ENCODE measurements at regions not wholly inside any gene's neighbourhood (a gene's known extent, or its start where the extent isn't known, plus 50 kb on each side); places are given as distances from the start of the nearest gene placed in this dataset.

GRCh38 chr12:107386569-107386968, 293.2 kb upstream of the CRY1 start:
- Histone ChIP-seq H3K4me1 (peaks cover 12% of the 10 kb centered on the region), H3K4me3 (no peak overlapping the region), H3K27me3 (no peaks in the 10 kb centered on the region), H3K9me3 (no peaks in the 10 kb centered on the region), H3K27ac (no peak overlapping the region), H3K36me3 (no peaks in the 10 kb centered on the region)
- TF ChIP-seq CTCF (IDR thresholded peaks at IDR 0.05) (no peak), POLR2AphosphoS5 (IDR thresholded peaks at IDR 0.05) (no peak), POLR2A (IDR thresholded peaks at IDR 0.05) (no peak), EP300 (IDR thresholded peaks at IDR 0.05) (no peak)
- WGBS: 76% methylated on average over 4 of the region's 4 CpGs
- no peak for DNase-seq (ENCODE audit: low spot score in 2 of 2)

GRCh38 chr12:107388263-107388662, 294.9 kb upstream of the CRY1 start:
- DNase-seq (ENCODE audit: low spot score in 2 of 2): no peak
- H3K27me3 ChIP-seq: no peaks in the 10 kb centered on the region
- H3K4me3 ChIP-seq: no peak overlapping the region
- 100% methylated on average over 1 of the region's 1 CpG for WGBS
- no peak overlapping the region for H3K27ac ChIP-seq
- H3K36me3 ChIP-seq: no peaks in the 10 kb centered on the region
- peaks cover 12% of the 10 kb centered on the region for H3K4me1 ChIP-seq
- no peaks in the 10 kb centered on the region for H3K9me3 ChIP-seq
- TF ChIP-seq EP300 (IDR thresholded peaks at IDR 0.05) (no peak), POLR2AphosphoS5 (IDR thresholded peaks at IDR 0.05) (no peak), CTCF (IDR thresholded peaks at IDR 0.05) (no peak), POLR2A (IDR thresholded peaks at IDR 0.05) (no peak)

GRCh38 chr12:107390414-107390813, 295.2 kb upstream of the PWP1 start:
- Histone ChIP-seq H3K27ac (no peak overlapping the region), H3K36me3 (no peaks in the 10 kb centered on the region), H3K4me3 (no peak overlapping the region), H3K27me3 (no peaks in the 10 kb centered on the region), H3K9me3 (no peaks in the 10 kb centered on the region), H3K4me1 (peaks cover 12% of the 10 kb centered on the region)
- 78% methylated on average over 2 of the region's 2 CpGs for WGBS
- TF ChIP-seq POLR2A (IDR thresholded peaks at IDR 0.05) (no peak), EP300 (IDR thresholded peaks at IDR 0.05) (no peak), POLR2AphosphoS5 (IDR thresholded peaks at IDR 0.05) (no peak), CTCF (IDR thresholded peaks at IDR 0.05) (no peak)
- no peak for DNase-seq (ENCODE audit: low spot score in 2 of 2)

GRCh38 chr12:107393043-107393717, 292.4 kb upstream of the PWP1 start:
- H3K4me1 ChIP-seq: peaks cover 17% of the 10 kb centered on the region
- no peaks in the 10 kb centered on the region for H3K9me3 ChIP-seq
- DNase-seq (ENCODE audit: low spot score in 2 of 2): no peak
- no peak overlapping the region for H3K4me3 ChIP-seq
- H3K36me3 ChIP-seq: no peaks in the 10 kb centered on the region
- H3K27ac ChIP-seq: no peak overlapping the region
- WGBS: 90% methylated on average over 4 of the region's 10 CpGs
- TF ChIP-seq POLR2A (IDR thresholded peaks at IDR 0.05) (no peak), CTCF (IDR thresholded peaks at IDR 0.05) (no peak), EP300 (IDR thresholded peaks at IDR 0.05) (no peak), POLR2AphosphoS5 (IDR thresholded peaks at IDR 0.05) (no peak)
- H3K27me3 ChIP-seq: no peaks in the 10 kb centered on the region

- no peak for DNase-seq (ENCODE audit: low spot score in 2 of 2)
- no peaks in the 10 kb centered on the region for H3K9me3 ChIP-seq
- H3K27me3 ChIP-seq: no peaks in the 10 kb centered on the region
- TF ChIP-seq CTCF (IDR thresholded peaks at IDR 0.05): no peak
- TF ChIP-seq EP300 (IDR thresholded peaks at IDR 0.05): no peak
- no peak for TF ChIP-seq POLR2AphosphoS5 (IDR thresholded peaks at IDR 0.05)
- no peak for TF ChIP-seq POLR2A (IDR thresholded peaks at IDR 0.05)
- 77% methylated on average over 3 of the region's 3 CpGs for WGBS
- peaks cover 22% of the 10 kb centered on the region for H3K4me1 ChIP-seq
- H3K27ac ChIP-seq: no peak overlapping the region
- H3K36me3 ChIP-seq: no peaks in the 10 kb centered on the region
- H3K4me3 ChIP-seq: no peak overlapping the region
Measured at GRCh38 chr12:107394693-107395092, 290.9 kb upstream of the PWP1 start.
